NCI-H526 (cell line): ENCODE measurements at regions not wholly inside any gene's neighbourhood (a gene's known extent, or its start where the extent isn't known, plus 50 kb on each side); places are given as distances from the start of the nearest gene placed in this dataset.
A peak's percentile ranks its signal among the peaks of the same experiment; 100 is the strongest.

Source experiments
- DNase-seq, 2 experiments: peaks; one replicate each; lab custom pipeline; 2025; lab: John Stamatoyannopoulos, UW

DNA sequence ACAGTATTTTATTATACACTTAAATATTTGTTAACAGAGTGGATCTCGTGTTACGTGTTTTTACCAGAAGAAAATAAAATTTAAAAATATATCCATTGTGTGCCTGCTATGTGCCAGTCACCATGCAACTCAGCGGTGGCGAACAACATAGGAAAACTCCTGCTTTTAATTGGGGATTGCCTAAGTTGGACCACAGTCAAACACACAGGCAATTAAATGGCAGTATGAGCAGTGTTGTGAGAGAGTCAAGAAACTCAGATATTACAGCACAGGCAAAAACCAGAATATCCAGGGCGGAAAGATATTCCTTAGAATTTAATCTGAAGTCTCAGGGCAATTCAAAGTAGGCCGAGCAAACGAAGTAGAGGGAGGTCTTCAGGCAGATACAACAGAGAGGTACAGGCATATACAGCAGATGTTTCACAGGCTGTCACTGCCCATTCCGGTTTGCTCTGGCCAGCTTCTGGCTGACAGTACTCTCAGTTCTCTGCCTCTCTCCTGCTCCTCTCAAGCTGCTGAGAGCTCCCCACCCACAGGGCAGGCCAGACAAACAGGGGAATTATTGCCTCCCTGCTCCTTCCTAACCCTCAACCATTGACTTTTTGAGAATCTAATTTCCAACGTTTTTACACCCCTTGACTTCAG is 540.2 kb upstream of the TMEM132C start:
- DNase-seq: no peak

DNA sequence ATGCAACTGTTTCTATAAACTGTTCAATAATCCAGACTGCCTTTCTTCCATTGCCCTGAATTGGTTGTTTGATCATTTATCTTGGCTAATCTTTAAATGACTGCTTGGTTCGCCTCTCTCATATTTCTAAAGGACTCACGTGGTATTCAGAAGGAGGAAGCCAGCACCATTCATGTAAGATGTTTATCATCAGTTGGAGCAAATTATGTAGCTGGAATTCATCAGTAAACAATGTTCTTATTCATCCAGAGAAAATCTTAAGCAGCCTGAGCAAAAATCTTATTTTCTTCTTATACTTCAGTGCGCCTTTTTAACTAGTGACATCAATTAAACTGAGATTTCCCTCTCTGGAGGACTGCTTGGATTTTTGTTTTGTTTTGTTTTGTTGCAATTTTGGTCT is 538.7 kb upstream of the TMEM132C start:
- no peak for DNase-seq

GRCh38 chr12:127728729-127729128 is 538.2 kb upstream of the TMEM132C start:
- no peak for DNase-seq

- no peak for DNase-seq
Measured at GRCh38 chr12:127729381-127729780, 537.6 kb upstream of the TMEM132C start.

GRCh38 chr12:127731657-127732056 is 535.3 kb upstream of the TMEM132C start:
- DNase-seq: no peak

- no peak for DNase-seq
Measured at GRCh38 chr12:127742231-127742630, 524.7 kb upstream of the TMEM132C start.

DNA sequence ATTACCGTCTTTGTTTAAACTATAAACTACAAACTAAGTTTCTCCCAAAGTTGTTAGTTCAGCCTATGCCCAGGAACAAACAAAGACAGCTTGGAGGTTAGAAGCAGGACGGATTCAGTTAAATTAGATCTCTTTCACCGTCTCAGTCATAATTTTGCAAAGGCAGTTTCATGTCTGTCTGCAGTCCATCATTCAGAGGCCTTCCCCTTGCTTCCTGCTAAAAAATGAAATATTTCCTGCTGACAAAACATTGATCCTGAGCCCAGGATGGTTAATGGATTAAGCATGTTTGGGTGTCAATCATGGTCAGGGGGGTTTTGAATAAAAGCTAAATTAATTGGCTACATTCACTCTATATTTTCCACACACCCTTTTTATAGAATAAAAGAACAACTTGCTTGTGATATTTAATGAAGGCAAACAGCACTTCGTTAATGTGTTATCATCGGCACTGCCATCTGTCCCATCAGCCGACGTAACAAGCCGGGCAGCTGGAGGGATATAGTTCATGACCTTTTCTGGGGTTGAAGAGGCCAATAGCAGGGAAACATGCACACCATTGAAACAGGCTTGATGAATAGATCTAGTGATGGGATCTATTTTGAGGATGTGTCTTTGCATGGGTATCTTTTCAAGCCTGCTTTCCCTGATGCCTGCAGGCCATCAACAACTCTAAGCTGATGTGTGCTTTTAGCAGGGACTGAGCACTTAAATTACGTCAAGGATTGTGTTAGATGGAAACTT is 521.3 kb upstream of the TMEM132C start:
- no peak for DNase-seq

GRCh38 chr12:127749416-127749815 is 517.6 kb upstream of the TMEM132C start:
- DNase-seq: no peak

DNA sequence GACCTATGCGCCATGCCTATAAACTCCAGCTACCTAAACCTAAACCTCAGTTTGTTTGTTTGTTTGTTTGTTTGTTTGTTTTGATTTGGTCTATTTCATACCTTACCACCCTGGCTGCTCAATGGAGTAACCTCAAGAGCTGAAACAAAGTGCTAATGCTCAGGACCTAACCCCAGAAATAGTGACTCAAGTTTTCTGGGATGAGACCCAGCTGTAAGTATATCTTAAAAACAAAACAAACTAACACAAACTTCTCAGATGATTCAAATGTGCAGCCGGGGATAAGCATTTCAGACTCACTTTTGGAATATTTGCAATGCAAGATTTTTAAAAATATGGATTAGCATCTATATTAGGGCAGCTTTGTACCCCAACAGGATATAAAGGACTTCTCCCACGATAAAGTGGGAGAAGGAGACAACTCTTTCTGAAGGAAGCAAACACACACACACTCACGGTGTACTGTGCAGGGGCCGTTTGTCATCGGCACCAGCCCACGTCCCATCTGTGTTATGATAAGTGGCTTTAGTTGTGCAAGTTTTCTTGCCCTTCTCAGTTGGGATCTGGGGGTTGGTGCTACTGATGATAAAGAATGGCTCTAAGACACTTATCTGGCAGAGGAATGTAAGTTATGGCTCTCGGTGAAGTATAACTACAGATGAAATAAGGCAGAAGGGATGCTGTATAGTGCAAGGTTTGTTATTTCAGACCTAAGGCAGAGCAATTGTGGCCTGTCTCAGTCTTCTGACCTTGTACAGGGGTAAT is 516.7 kb upstream of the TMEM132C start:
- DNase-seq: no peak

GRCh38 chr12:127752802-127753201 is 514.2 kb upstream of the TMEM132C start:
- DNase-seq: no peak

- DNase-seq: no peak
Measured at GRCh38 chr12:127760357-127760756, 506.6 kb upstream of the TMEM132C start.

DNA sequence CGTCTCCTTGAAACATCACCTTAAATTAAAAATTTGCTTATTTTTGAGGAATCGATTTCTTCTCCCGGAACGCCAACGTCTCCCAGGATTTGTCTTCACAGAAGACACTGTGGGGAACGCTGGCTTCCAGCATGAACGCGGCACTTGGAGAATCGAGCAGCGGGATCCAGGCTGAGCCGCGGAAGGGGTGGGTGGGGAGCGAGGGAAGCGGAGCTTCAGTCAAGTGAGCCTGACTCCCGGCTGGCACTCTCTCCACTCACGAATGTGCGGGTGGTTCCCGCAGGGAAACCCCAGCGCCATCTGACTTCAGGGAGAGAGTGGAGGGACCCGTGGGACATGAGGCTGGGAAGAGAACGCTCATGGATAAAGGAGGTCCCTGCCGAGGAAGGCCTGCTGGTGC is 506.0 kb upstream of the TMEM132C start:
- no peak for DNase-seq

GRCh38 chr12:127761880-127762279 is 505.1 kb upstream of the TMEM132C start:
- no peak for DNase-seq

DNA sequence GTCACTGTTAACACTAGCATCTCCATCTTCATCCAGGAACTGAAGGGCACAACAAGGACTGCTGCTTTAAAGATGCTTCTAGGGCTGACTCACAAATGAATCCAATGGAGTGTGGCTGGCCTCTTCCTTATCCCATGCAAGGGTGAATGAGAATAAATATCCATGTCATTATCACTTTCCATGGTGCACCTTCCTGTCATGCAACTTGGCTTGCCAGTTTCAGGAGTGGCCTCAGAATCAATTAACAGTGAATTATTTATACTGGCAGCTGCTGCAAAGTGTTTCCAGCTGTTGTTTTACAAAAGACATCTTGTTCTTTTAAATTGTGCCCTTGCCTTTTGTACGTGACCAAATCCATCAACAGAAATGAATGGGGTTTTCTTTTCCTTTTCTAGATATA is 499.3 kb upstream of the TMEM132C start:
- DNase-seq: no peak

GRCh38 chr12:127770118-127770517 is 496.9 kb upstream of the TMEM132C start:
- no peak for DNase-seq

GRCh38 chr12:127771546-127771945 is 495.4 kb upstream of the TMEM132C start:
- no peak for DNase-seq

GRCh38 chr12:127773520-127773919 is 493.4 kb upstream of the TMEM132C start:
- DNase-seq: peak; percentile 57 to 88

GRCh38 chr12:127774828-127775227 is 492.1 kb upstream of the TMEM132C start:
- no peak for DNase-seq

GRCh38 chr12:127779301-127780045 is 487.5 kb upstream of the TMEM132C start:
- DNase-seq: no peak

DNA sequence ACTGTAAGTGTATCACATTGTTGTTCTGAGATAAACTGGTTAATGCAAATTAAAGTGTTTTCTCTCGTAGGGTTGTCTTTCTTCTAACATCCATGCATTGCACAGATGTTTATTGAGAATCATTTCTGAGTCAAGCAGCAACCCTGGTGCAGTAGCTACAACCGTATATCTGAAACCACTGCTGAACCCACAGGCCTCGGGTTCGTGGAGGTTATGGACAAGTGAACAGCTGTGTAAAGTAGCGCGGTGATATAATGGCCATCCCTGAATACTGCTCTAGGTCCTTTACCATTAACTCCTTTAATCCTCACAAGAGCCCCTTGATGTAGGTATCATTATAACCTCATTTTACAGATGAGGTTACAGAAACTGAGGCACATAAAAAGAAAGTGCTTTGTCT is 486.1 kb upstream of the TMEM132C start:
- no peak for DNase-seq

- DNase-seq: no peak
Measured at GRCh38 chr12:127781336-127781735, 485.6 kb upstream of the TMEM132C start.

DNA sequence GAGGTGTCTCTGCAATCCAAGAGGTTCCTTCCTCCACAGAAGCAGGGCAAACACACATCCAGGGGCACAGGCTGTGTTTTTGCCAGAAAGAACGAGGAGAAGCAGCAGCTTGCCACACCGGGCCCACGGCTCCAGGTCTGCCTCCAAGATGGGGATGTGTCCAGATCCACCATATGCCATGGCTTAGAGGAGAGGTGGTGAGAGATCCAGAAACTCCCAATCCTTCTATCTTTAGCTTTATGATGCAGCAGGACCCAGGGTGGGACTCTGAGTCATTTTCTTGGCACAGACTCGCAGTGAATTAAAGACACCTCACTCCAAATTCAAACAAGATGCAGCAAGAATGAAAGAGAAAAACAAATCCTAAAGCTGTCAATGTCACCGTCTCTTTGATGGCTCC is 481.4 kb upstream of the TMEM132C start:
- no peak for DNase-seq
